ENCODE measurements at regions not wholly inside any gene's neighbourhood (a gene's known extent, or its start where the extent isn't known, plus 50 kb on each side); places are given as distances from the start of the nearest gene placed in this dataset.

DNA sequence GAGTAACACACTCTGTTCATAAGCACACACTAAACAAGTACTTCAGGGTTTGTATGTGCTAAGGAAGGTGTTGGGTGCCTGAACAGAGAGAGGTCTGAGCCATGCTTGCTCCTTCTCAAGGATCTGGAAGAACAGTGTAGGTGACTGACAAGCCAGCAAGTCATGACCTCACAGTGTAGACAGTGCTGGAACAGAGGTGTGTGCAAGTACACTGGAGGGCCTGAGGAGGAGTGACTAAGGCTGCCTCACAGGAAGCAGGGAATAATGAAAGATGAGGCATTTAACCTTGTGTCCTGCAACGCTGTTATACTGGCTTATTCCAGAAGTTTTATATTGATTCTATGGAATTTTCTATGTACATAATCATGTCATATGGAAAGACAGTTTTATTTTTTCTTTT lies 83.9 kb downstream of the TMEM174 start:
- H3K36me3 ChIP-seq (ENCODE audit: control insufficient read depth in 5 of 5, insufficient read depth in 5 of 5, low read length in 5 of 5): no peaks in the 10 kb centered on the region
- H3K9ac ChIP-seq (ENCODE audit: low read length in 5 of 5): no peak overlapping the region
- H3K27ac ChIP-seq (ENCODE audit: low read depth, low read length): no peak overlapping the region
- no peak overlapping the region for H3K4me3 ChIP-seq (ENCODE audit: low read depth in 1 of 5, low read length in 5 of 5)
- no peaks in the 10 kb centered on the region for H3K4me1 ChIP-seq (ENCODE audit: control insufficient read depth in 5 of 5, insufficient read depth in 5 of 5, low read length in 5 of 5)
- peaks cover 2 to 9% (median 6%) of the 10 kb centered on the region in 5 donors for H3K9me3 ChIP-seq (ENCODE audit: control insufficient read depth in 5 of 5, low read length in 5 of 5)
- H3K27me3 ChIP-seq (ENCODE audit: control insufficient read depth in 5 of 5, insufficient read depth in 4 of 5, low read length in 5 of 5): peaks cover 0 to 4% (median under 1%) of the 10 kb centered on the region in 5 donors

DNA sequence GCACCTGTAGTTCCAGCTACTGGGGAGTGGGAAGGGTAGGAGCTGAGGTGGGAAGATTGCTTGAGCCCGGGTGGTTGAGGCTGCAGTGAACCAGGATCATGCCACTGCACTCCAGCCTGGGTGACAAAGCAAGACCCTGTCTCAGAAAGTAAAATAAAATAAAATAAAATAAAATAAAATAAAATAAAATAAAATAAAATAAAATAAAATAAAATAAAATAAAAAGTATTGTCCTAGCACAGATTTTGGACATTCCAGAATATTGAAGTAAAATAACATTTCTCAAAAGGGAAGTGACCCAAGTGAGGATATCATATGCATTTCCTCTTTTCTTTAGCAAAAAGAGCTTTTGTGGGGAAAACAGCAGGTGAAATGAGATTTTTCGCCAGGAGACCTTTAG lies 83.5 kb downstream of the TMEM174 start:
- Histone ChIP-seq H3K27me3 (ENCODE audit: control insufficient read depth in 5 of 5, insufficient read depth in 4 of 5, low read length in 5 of 5) (peaks cover 0 to 4% (median 2%) of the 10 kb centered on the region in 5 donors), H3K9me3 (ENCODE audit: control insufficient read depth in 5 of 5, low read length in 5 of 5) (peaks cover 2 to 9% (median 6%) of the 10 kb centered on the region in 5 donors)

DNA sequence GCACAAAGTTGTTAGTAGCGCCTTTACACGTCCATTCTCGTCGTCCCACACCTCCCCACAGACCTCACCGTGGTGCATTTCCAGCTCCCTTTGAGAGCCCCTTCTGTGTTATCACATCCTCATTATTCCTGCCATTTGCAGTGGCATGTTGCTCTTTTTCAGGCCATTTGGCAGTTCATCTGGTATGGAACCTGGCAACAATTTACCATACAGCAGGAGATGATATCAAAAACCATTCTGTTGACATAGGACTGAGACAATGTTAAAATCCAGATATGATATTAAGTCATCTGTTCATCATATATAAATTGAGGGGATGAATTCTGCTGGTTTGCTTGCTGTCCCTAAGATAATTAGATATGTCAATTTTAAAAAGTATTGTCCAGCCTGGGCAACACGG lies 83.0 kb downstream of the TMEM174 start:
- H3K4me1 ChIP-seq (ENCODE audit: control insufficient read depth in 5 of 5, insufficient read depth in 5 of 5, low read length in 5 of 5): no peaks in the 10 kb centered on the region
- no peak overlapping the region for H3K27ac ChIP-seq (ENCODE audit: low read depth, low read length)
- H3K4me3 ChIP-seq (ENCODE audit: low read depth in 1 of 5, low read length in 5 of 5): no peak overlapping the region
- H3K9ac ChIP-seq (ENCODE audit: low read length in 5 of 5): no peak overlapping the region
- H3K9me3 ChIP-seq (ENCODE audit: control insufficient read depth in 5 of 5, low read length in 5 of 5): peaks cover 2 to 9% (median 6%) of the 10 kb centered on the region in 5 donors
- H3K27me3 ChIP-seq (ENCODE audit: control insufficient read depth in 5 of 5, insufficient read depth in 4 of 5, low read length in 5 of 5): peaks cover 0 to 9% (median 2%) of the 10 kb centered on the region in 5 donors
- H3K36me3 ChIP-seq (ENCODE audit: control insufficient read depth in 5 of 5, insufficient read depth in 5 of 5, low read length in 5 of 5): no peaks in the 10 kb centered on the region

More for the DNA sequence above, 83.5 kb downstream of the TMEM174 start:
- no peak overlapping the region for H3K4me3 ChIP-seq (ENCODE audit: low read depth in 1 of 5, low read length in 5 of 5)
- no peaks in the 10 kb centered on the region for H3K36me3 ChIP-seq (ENCODE audit: control insufficient read depth in 5 of 5, insufficient read depth in 5 of 5, low read length in 5 of 5)
- H3K9ac ChIP-seq (ENCODE audit: low read length in 5 of 5): no peak overlapping the region
- H3K27ac ChIP-seq (ENCODE audit: low read depth, low read length): no peak overlapping the region
- no peaks in the 10 kb centered on the region for H3K4me1 ChIP-seq (ENCODE audit: control insufficient read depth in 5 of 5, insufficient read depth in 5 of 5, low read length in 5 of 5)

DNA sequence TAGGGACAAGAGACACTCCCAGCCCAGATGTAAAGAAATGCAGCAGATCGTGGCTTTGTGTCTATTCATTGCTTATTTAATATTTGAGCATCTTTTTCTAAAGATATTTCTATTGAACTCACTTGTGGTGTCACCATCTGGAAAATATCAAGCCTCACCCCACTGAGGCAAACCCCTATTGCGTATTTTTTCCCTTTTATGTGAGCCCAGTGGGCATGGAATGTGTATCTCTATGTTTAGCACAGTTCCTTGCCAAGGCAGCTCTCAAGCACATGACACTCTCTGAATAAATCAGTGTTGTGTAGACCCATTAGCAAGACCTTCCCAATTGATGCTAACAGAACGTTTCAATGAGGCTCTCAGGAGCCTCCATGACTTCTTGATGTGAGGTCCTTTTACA lies 81.6 kb downstream of the TMEM174 start:
- peaks cover 1 to 12% (median 3%) of the 10 kb centered on the region in 5 donors for H3K27me3 ChIP-seq (ENCODE audit: control insufficient read depth in 5 of 5, insufficient read depth in 4 of 5, low read length in 5 of 5)
- H3K9me3 ChIP-seq (ENCODE audit: control insufficient read depth in 5 of 5, low read length in 5 of 5): peaks cover 2 to 9% (median 6%) of the 10 kb centered on the region in 5 donors
- no peak overlapping the region for H3K27ac ChIP-seq (ENCODE audit: low read depth, low read length)
- H3K36me3 ChIP-seq (ENCODE audit: control insufficient read depth in 5 of 5, insufficient read depth in 5 of 5, low read length in 5 of 5): no peaks in the 10 kb centered on the region
- no peak overlapping the region for H3K4me3 ChIP-seq (ENCODE audit: low read depth in 1 of 5, low read length in 5 of 5)
- H3K4me1 ChIP-seq (ENCODE audit: control insufficient read depth in 5 of 5, insufficient read depth in 5 of 5, low read length in 5 of 5): no peaks in the 10 kb centered on the region
- no peak overlapping the region for H3K9ac ChIP-seq (ENCODE audit: low read length in 5 of 5)

DNA sequence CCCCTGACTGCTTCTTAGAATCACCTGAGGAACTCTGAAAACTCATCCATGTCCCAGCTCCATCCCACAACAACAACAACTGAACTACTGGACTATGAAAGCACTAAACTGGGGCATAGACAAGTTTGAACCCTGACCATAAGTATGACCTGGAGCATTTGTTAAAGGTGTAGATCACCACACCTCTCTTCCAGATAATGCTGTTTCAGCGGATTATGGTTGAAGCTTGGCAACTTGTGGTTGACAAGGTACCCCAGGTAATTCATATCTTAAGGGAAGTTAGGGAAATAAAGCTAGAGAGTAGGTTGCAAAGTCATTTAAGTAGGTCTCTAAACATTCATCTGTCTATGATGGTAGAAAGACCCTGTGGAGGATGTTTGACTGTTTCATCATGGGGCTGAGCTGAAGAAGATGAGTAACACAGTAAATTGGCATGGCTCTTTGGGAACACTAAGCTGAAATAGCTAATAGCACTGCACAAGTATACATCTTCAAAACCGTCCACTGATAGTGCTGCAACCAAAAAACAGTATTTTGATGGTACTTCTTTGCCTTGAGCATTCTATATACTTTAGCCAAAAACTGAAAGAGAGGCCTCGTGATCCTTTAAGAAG lies 80.2 kb downstream of the TMEM174 start:
- no peak overlapping the region for H3K27ac ChIP-seq (ENCODE audit: low read depth, low read length)
- H3K36me3 ChIP-seq (ENCODE audit: control insufficient read depth in 5 of 5, insufficient read depth in 5 of 5, low read length in 5 of 5): no peaks in the 10 kb centered on the region
- H3K9ac ChIP-seq (ENCODE audit: low read length in 5 of 5): no peak overlapping the region
- peaks cover 2 to 18% (median 8%) of the 10 kb centered on the region in 5 donors for H3K27me3 ChIP-seq (ENCODE audit: control insufficient read depth in 5 of 5, insufficient read depth in 4 of 5, low read length in 5 of 5)
- no peak overlapping the region for H3K4me3 ChIP-seq (ENCODE audit: low read depth in 1 of 5, low read length in 5 of 5)
- peaks cover 2 to 9% (median 6%) of the 10 kb centered on the region in 5 donors for H3K9me3 ChIP-seq (ENCODE audit: control insufficient read depth in 5 of 5, low read length in 5 of 5)
- no peaks in the 10 kb centered on the region for H3K4me1 ChIP-seq (ENCODE audit: control insufficient read depth in 5 of 5, insufficient read depth in 5 of 5, low read length in 5 of 5)

DNA sequence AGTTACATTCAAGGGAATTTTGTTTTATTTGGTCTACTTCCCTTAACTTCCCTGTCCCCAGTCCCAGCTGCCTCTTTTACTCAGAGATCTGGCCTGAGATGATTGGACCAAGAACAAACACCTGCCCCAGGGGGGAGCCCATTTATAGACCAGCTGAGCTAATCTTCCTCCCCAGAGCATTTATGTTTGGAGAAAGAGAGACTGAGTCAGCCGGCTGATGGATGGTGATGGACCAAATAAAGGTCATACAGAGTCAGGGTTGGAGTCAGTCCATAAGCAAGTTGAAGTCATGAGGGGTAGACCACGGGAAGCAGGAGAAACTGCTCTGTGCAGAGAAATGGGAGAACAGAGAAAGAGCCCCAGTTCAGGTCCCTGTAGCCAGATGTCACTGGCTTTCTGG lies 77.7 kb downstream of the TMEM174 start:
- Histone ChIP-seq H3K27ac (ENCODE audit: low read depth, low read length) (no peak overlapping the region), H3K27me3 (ENCODE audit: control insufficient read depth in 5 of 5, insufficient read depth in 4 of 5, low read length in 5 of 5) (peaks cover 2 to 24% (median 11%) of the 10 kb centered on the region in 5 donors), H3K9me3 (ENCODE audit: control insufficient read depth in 5 of 5, low read length in 5 of 5) (no peaks in the 10 kb centered on the region), H3K4me1 (ENCODE audit: control insufficient read depth in 5 of 5, insufficient read depth in 5 of 5, low read length in 5 of 5) (no peaks in the 10 kb centered on the region), H3K9ac (ENCODE audit: low read length in 5 of 5) (no peak overlapping the region), H3K36me3 (ENCODE audit: control insufficient read depth in 5 of 5, insufficient read depth in 5 of 5, low read length in 5 of 5) (no peaks in the 10 kb centered on the region), H3K4me3 (ENCODE audit: low read depth in 1 of 5, low read length in 5 of 5) (no peak overlapping the region)

DNA sequence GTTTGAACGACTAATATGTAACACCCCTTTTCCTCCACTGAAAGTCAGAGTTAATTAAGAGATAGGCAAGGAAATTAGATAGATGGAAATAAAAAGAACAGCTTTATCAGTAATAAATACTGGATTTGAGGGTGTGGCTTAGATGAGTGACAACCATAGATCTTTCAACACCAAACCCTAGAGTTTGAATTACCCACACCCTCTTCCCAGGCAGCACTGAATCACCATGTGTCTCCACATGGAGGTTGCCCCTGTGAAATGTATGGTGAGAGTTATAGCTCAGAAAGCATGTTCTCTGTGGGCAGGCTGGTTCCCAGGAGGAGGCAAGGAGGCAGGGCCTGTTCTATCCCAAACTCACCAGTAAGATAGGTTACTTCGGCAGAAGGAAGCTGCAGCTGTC lies 69.7 kb downstream of the TMEM174 start:
- H3K4me1 ChIP-seq (ENCODE audit: control insufficient read depth in 5 of 5, insufficient read depth in 5 of 5, low read length in 5 of 5): no peaks in the 10 kb centered on the region
- H3K27ac ChIP-seq (ENCODE audit: low read depth, low read length): no peak overlapping the region
- no peak overlapping the region for H3K9ac ChIP-seq (ENCODE audit: low read length in 5 of 5)
- peaks cover 0 to 23% (median 7%) of the 10 kb centered on the region in 5 donors for H3K27me3 ChIP-seq (ENCODE audit: control insufficient read depth in 5 of 5, insufficient read depth in 4 of 5, low read length in 5 of 5)
- H3K36me3 ChIP-seq (ENCODE audit: control insufficient read depth in 5 of 5, insufficient read depth in 5 of 5, low read length in 5 of 5): no peaks in the 10 kb centered on the region
- H3K4me3 ChIP-seq (ENCODE audit: low read depth in 1 of 5, low read length in 5 of 5): no peak overlapping the region
- no peaks in the 10 kb centered on the region for H3K9me3 ChIP-seq (ENCODE audit: control insufficient read depth in 5 of 5, low read length in 5 of 5)

DNA sequence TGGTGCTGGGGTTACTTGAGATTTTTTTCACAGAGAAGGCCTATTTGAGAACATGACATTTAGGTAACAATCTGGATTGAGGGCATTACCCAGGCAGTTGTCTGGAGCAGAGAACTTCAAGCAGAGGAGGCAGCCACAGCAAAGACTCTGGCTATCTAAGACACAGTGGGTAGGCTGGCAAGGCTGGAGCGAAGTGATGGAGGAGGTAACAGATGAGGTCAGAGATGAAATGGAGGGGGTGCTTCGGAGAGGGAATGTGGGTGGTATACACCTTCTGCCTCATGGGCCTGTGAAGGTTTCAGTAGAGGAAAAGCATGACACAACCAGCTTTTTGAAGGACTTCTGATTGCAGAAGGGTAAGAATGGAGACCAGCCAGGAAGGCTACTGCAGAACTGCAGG lies 65.9 kb downstream of the TMEM174 start:
- Histone ChIP-seq H3K4me3 (ENCODE audit: low read depth in 1 of 5, low read length in 5 of 5) (no peak overlapping the region), H3K9ac (ENCODE audit: low read length in 5 of 5) (no peak overlapping the region), H3K27me3 (ENCODE audit: control insufficient read depth in 5 of 5, insufficient read depth in 4 of 5, low read length in 5 of 5) (peaks cover 1 to 28% (median 17%) of the 10 kb centered on the region in 5 donors), H3K27ac (ENCODE audit: low read depth, low read length) (no peak overlapping the region), H3K4me1 (ENCODE audit: control insufficient read depth in 5 of 5, insufficient read depth in 5 of 5, low read length in 5 of 5) (peaks cover 0 to 2% (median 1%) of the 10 kb centered on the region in 5 donors), H3K36me3 (ENCODE audit: control insufficient read depth in 5 of 5, insufficient read depth in 5 of 5, low read length in 5 of 5) (no peaks in the 10 kb centered on the region), H3K9me3 (ENCODE audit: control insufficient read depth in 5 of 5, low read length in 5 of 5) (no peaks in the 10 kb centered on the region)

DNA sequence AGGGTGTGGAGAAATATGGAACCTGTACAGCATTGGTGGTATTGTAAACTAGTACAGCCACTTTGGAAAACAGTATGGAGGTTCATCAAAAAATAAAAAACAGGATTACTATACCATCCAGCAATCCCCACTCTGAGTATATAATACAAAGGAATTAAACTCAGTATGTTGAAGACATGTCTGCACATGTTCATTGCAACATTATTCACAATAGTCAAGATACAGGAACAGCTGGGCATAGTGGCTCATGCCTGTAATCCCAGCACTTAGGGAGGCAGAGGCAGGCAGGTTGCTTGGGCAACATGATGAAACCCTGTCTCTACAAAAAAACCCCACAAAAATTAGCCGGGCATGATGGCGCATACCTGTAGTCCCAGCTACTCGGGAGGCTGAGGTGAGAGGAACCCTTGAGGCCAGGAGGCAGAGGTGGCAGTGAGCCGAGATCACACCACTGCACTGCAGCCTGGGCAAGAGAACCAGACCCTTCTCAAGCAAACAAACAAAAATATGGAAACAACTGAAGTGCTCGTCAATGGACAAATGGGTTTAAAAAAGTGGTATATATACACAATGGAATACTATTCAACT lies 63.6 kb downstream of the TMEM174 start:
- Histone ChIP-seq H3K4me1 (ENCODE audit: control insufficient read depth in 5 of 5, insufficient read depth in 5 of 5, low read length in 5 of 5) (peaks cover 0 to 21% (median 18%) of the 10 kb centered on the region in 5 donors), H3K9me3 (ENCODE audit: control insufficient read depth in 5 of 5, low read length in 5 of 5) (no peaks in the 10 kb centered on the region), H3K4me3 (ENCODE audit: low read depth in 1 of 5, low read length in 5 of 5) (no peak overlapping the region), H3K36me3 (ENCODE audit: control insufficient read depth in 5 of 5, insufficient read depth in 5 of 5, low read length in 5 of 5) (no peaks in the 10 kb centered on the region), H3K9ac (ENCODE audit: low read length in 5 of 5) (no peak overlapping the region), H3K27me3 (ENCODE audit: control insufficient read depth in 5 of 5, insufficient read depth in 4 of 5, low read length in 5 of 5) (peaks cover 21 to 50% (median 33%) of the 10 kb centered on the region in 5 donors), H3K27ac (ENCODE audit: low read depth, low read length) (no peak overlapping the region)

DNA sequence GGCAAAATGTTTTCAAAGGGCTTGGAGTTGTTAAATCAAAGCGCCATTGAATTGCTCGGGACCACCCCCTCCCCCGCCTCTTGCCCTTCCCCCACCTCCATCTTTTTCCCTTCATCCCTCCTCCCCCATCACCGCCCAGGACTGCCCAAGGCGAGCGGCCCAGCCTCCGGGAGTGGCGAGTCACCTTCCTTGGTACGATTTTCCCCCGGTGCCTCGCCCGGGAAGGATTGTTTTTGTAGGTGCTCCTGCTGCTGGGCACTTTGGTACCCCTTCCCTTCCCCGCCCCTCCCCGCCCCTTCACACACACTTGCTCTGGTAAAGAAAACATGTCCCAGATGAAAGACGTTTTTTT lies 61.2 kb downstream of the TMEM174 start:
- Histone ChIP-seq H3K27me3 (ENCODE audit: control insufficient read depth in 5 of 5, insufficient read depth in 4 of 5, low read length in 5 of 5) (peaks cover 37 to 56% (median 51%) of the 10 kb centered on the region in 5 donors), H3K27ac (ENCODE audit: low read depth, low read length) (no peak overlapping the region), H3K9ac (ENCODE audit: low read length in 5 of 5) (no peak overlapping the region), H3K36me3 (ENCODE audit: control insufficient read depth in 5 of 5, insufficient read depth in 5 of 5, low read length in 5 of 5) (no peaks in the 10 kb centered on the region), H3K9me3 (ENCODE audit: control insufficient read depth in 5 of 5, low read length in 5 of 5) (no peaks in the 10 kb centered on the region), H3K4me3 (ENCODE audit: low read depth in 1 of 5, low read length in 5 of 5) (peak overlapping the region in 4 of 5 donors; percentile 58 to 60 (median 59)), H3K4me1 (ENCODE audit: control insufficient read depth in 5 of 5, insufficient read depth in 5 of 5, low read length in 5 of 5) (peaks cover 0 to 21% (median 18%) of the 10 kb centered on the region in 5 donors)
